Stimulated activated CD8-positive, alpha-beta memory T cell treated with anti-CD3 and anti-CD28 coated beads, Interleukin-7, amount 100 ng/mL, for 4 hours (primary cell): ENCODE measurements at regions not wholly inside any gene's neighbourhood (a gene's known extent, or its start where the extent isn't known, plus 50 kb on each side); places are given as distances from the start of the nearest gene placed in this dataset.
"Not testable (repeated sequence)": the region's sequence is repeated elsewhere in the genome, so short reads cannot be mapped to it uniquely, and the experiment has no call there.

Experiments
- DNase-seq, 2 donors: peaks; one replicate each; pipeline ENCODE4 v3.0.0-alpha.2; 2020; ENCODE audit warnings: low read depth in 2 of 2

GRCh38 chr15:22240403-22240802, 160.1 kb downstream of the OR4M2 start:
- DNase-seq, result no peak

DNA sequence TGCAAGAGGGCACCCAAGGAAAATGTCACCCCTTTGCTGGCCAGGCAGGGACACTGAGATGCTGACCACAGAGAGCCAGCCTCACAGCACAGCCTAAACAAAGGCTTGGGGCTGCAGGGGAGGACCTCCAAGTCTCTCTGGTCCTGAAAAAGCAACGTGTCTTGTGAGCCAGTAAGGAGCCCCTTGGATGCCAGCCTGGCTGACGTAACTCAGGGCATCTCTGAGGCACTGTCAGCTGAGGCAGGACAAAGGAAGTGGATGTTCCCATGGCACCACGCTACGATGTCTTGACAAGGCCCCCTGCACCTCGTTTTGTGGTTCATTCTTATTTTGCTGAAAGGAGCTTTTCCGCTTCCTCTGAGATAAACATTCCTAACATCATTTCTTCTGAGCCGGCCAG, 160.7 kb downstream of the OR4M2 start:
- DNase-seq, result no peak

DNA sequence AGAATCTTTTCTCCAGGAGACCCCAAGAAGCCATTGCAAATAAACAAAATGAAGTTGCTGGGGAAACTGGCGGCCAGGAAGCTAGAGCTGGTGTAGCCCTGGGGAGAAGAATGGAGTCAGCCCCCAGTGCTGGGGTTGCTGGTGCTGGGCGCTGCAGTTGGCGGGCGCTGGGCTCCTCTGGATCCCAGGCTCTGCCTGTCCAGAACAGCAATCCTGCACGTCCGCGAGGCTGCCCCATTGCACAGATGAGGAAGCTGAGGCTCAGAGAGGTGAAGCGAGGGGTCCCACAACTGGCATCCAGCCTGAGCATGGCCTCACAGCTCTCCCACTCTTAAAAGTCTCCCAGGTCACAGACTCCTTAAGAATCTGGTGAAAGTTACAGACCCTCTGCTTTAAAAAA, 161.1 kb downstream of the OR4M2 start:
- no peak for DNase-seq

DNA sequence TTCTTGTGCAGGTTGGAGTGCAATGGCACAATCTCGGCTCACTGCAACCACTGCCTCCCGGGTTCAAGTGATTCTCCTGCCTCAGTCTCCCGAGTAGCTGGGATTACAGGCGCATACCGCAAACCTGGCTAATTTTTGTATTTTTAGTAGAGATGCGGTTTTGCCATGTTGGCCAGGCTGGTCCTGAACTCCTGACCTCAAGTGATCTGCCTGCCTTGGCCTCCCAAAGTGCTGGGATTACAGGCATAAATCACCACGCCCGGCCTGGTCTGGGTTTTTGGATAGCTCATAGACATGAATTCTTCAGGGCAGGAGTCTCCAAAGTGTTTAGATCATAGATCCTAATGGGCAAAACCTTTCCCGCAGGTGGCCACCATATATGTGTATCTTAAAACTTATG, 162.0 kb downstream of the OR4M2 start:
- DNase-seq, result not testable (repeated sequence)

DNA sequence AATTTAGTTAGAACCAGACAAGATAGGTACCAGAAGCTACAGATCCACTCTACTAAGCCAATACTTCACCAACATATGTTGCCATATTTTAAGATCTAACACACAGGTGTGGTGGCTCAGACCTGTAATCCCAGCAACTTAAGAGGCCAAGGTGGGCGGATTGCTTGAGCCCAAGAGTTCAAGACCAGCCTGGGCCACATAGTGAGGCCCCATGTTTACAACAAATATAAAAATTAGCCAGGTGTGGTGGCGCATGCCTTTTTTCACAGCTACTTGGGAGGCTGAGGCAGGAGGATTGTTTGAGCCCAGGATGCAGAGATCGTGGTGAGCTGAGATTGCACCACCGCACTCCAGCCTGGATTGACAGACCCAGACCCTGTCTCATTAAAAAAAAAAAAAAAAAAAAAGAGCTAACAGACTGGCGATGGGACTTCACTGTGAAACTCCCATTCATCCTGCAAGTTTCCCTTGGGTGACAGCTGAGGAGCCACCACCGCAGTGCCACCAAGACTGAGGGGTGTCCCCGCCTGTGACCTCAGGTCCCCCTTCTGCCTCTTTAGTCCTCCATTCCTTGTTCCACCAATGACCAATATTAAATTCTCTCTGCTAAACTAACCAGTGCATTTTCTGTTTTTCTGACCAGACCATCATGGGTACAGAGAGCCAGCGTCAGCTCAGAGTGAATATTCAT, 163.3 kb downstream of the OR4M2 start:
- no peak for DNase-seq

GRCh38 chr15:22249511-22249910, 169.2 kb downstream of the OR4M2 start:
- not testable (repeated sequence) for DNase-seq

- DNase-seq, result not testable (repeated sequence)
Measured at GRCh38 chr15:22250501-22251290, 170.4 kb downstream of the OR4M2 start.

- DNase-seq, result no peak
Measured at GRCh38 chr15:22251422-22251821, 171.1 kb downstream of the OR4M2 start.

DNA sequence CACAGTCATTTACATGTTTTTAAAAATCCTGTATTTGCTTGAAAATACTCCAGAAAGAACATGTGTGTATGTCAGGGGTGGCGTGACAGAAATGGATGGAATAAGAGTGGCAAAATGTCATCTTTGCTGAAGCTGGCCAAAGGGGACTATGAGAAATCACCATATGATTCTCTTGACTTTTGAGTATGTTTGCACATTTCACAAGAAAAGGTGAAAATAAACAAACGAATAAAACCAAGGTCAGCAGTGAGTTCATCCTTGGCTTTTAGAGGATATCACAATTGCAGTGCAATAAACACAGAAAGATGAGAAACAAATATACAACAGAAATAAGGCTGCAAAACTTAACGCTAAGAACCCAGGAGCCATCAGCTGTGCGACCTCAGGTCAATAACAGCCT, 171.7 kb downstream of the OR4M2 start:
- DNase-seq, result not testable (repeated sequence)

DNA sequence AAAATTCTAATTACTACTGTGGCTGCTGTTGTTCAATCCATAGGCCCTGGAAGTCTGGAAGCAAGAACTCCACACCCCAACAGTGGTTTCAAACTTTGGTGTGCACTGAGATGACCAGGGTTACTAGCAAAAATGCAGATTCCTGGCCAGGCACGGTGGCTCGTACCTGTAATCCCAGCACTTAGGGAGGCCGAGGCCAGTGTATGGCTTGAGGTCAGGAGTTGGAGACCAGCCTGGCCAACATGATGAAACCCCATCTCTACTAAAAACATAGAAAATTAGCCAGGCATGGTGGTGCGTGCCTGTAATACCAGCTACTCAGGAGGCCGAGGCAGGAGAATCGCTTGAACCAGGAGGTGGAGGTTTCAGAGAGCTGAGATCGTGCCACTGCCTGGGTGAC, 172.2 kb downstream of the OR4M2 start:
- not testable (repeated sequence) for DNase-seq

GRCh38 chr15:22253002-22253675, 172.8 kb downstream of the OR4M2 start:
- not testable (repeated sequence) for DNase-seq

GRCh38 chr15:22253676-22254408, 173.5 kb downstream of the OR4M2 start:
- DNase-seq, result peak; percentile 22 to 30

DNA sequence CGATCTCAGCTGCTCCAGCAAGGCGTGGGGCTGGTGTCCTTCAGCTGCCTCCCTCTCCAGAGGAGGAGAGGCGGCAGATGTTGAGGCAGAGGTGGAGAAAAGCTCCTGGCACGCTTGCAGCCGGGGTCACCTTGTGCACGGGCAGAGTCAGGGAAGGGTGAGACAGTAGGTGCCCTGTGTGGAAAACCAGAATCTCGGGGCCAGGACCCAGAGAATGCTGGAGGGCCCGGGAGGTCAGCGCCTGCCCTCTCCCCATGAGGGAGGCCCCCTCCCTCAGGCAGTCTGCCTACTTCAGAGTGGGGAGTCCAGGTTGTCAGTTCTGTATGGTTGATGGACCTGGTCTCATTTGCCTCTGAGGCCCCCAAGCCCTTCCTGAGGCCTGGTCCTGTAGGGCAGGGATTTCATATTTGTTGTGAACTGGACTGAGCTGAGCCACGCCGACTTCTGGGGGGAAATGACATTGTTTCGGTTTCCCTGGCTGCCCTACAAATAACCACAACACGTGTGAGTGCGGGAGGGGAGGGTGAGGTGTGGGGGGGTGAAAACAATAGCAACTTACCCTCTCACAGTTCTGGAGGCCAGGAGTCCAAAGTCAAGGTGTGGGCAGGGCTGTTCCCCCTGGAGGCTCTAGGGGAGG, 174.2 kb downstream of the OR4M2 start:
- DNase-seq, result not testable (repeated sequence)

GRCh38 chr15:22255606-22256005, 175.3 kb downstream of the OR4M2 start:
- not testable (repeated sequence) for DNase-seq

GRCh38 chr15:22256389-22257046, 176.2 kb downstream of the OR4M2 start:
- not testable (repeated sequence) for DNase-seq

DNA sequence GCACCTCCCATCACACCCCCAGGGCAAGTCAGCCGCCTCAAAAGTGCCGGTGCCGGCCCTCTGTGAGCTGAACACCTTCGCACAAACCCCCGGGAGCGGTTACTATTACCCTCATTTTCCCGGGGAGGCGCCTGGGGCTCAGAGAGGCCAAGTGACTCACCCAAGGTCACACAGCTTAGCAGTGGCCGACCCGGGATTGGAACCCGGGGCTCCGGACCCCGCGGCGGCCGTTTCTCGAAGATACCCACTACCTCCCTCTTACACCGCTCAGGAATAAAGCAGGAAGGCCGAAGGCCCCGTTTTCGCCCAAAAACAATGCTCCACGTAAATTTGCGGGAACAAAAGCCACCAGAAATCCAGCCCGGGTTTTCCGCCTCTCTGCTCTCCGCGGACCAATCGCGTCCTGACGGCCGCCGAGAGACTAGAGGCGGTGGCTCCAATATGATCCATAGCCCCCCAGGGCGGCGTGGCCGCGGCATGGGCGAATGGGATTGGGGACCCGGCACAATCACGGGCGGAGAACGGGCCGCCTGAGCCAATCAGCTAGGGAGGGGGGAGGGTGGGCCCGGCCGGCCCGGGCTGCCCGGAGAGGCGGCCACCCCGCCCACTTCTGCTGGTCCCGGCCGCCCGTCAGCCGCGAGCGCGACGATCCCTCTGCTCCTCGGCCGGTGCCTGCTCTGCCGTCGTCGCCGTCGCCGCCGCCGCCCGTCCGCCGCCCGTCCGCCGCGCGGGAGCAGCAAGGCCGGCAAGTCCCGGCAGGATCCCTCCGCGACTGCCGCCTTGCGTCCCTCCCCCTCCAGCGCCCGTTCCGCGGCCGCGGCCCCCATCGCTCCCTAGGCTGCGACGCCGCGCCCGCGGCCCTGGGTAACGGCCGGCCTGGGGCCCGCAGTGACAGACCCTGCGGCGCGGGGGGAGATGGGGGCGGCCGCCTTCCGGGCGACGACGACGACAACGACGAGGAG, 177.0 kb downstream of the OR4M2 start:
- DNase-seq, result no peak

DNA sequence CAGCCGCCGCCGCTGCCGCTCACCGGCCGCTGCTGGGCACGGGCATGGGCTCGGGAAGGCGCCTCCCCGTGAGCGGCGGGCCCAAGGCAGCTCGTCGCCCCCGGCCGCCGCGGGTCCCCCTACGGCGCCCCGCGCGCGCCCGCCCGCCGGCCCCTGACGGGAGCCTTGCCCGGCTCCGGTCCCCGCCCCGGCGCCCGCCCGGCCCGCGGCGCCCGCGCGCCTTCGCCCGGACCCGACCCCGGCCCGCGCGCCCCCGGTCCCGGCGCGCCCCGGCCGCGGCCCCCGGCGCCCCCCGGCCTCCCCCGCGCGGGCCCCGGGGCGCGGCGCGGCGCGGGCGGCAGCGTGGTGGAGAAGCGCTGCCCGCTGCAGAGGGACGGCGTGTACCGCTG, 177.7 kb downstream of the OR4M2 start:
- DNase-seq, result no peak

- DNase-seq, result no peak
Measured at GRCh38 chr15:22258398-22259150, 178.2 kb downstream of the OR4M2 start.

DNA sequence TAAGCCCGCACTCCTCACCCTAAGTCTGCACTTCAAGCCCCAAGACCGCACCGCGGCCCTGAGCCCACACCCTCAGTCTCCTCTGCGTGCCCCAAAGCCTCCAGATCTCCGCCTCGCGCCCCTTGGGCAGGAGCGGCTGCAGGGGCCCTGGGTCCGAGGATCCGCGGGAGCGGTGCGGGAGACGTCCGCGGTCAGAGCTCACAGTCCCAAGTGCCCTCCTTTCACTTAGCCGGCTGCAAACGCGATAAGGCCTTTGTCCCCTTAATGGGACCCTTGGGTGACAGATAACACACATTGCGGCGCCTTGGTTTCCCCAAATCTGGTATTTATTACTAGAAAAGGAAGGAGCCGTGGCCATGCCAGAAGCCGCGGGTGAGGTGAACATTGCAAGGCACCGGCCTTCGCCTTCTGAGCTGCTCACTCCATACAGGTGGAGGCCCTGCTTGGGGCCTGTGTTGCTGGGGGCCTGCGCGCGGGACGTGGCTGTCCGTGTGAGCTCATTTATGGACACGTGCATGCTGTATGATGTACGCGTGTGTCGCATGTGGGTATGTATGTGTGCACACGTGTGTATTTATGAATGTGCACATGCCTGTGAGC, 178.9 kb downstream of the OR4M2 start:
- not testable (repeated sequence) for DNase-seq
